B cell (primary cell): ENCODE measurements at regions not wholly inside any gene's neighbourhood (a gene's known extent, or its start where the extent isn't known, plus 50 kb on each side); places are given as distances from the start of the nearest gene placed in this dataset.

Experiments used
- ATAC-seq: fragments of 200-7000 bp; cut with Tn5 transposase; one replicate; pipeline ENCODE4 v1.10.0; 2021; ENCODE audit warnings: low read depth, mild to moderate bottlenecking, moderate number of reproducible peaks, moderate library complexity
- CTCF ChIA-PET: fragments of 350-600 bp; sonication (Branson Sonifier 250); formaldehyde crosslinking; loops from one replicate; lab custom pipeline; 2021; ENCODE audit warnings: antibody characterized with exemption, inconsistent platforms; lab: Charles Lee
- POLR2A ChIA-PET: fragments of 350-600 bp; sonication (Branson Sonifier 250); formaldehyde crosslinking; loops from one replicate; lab custom pipeline; 2021; ENCODE audit warnings: antibody characterized with exemption; lab: Charles Lee
- DNase-seq: peaks from one replicate; pipeline ENCODE4 v3.0.0; 2013
- H2AFZ ChIP-seq: 2 replicates; pipeline ENCODE4 v1.6.1; 2012; ENCODE audit warnings: mild to moderate bottlenecking, low read depth, low read length; ENCODE audit not compliant: insufficient read depth, poor library complexity, severe bottlenecking
- H3K27ac ChIP-seq, 2 donors: 1 replicate in 1 of 2; 2 replicates in 1 of 2; pipeline ENCODE4 v1.5.1; 2012 to 2013; ENCODE audit warnings: low read length in 2 of 2, mild to moderate bottlenecking in 2 of 2, moderate library complexity in 1 of 2
- H3K27me3 ChIP-seq, 4 experiments: fragments of 200-600 bp in 1 of 4; sonication (generic) in 1 of 4; replicated peaks in 1 of 4; 1 replicate in 2 of 4; 2 replicates in 2 of 4; pipeline versions ENCODE4 v1.6.1 to v1.7.0; 2013 to 2016; ENCODE audit warnings: low read length in 3 of 4, mild to moderate bottlenecking in 2 of 4, mixed read lengths in 1 of 4, moderate library complexity in 1 of 4; ENCODE audit not compliant: insufficient read depth in 4 of 4, control insufficient read depth in 3 of 4; ENCODE audit errors: control extremely low read depth in 1 of 4
- H3K36me3 ChIP-seq, 2 experiments: replicated peaks in 1 of 2; 1 replicate in 1 of 2; 2 replicates in 1 of 2; pipeline versions ENCODE4 v1.6.1 to v1.7.1; 2013; ENCODE audit warnings: low read length in 1 of 2; ENCODE audit not compliant: insufficient read depth in 2 of 2, control insufficient read depth in 1 of 2; ENCODE audit errors: control extremely low read depth in 1 of 2, extremely low read depth in 1 of 2
- H3K4me1 ChIP-seq, 2 donors: fragments of 200-600 bp in 1 of 2; sonication (generic) in 1 of 2; 1 replicate in 1 of 2; 2 replicates in 1 of 2; pipeline versions ENCODE4 v1.5.1 to v1.6.1; 2013 to 2017; ENCODE audit warnings: low read length in 2 of 2; ENCODE audit not compliant: control insufficient read depth in 2 of 2, insufficient read depth in 2 of 2
- H3K4me2 ChIP-seq: replicated peaks from 2 replicates; pipeline ENCODE3; 2012; ENCODE audit warnings: mild to moderate bottlenecking, low read depth, low read length; ENCODE audit not compliant: poor library complexity, severe bottlenecking
- H3K4me3 ChIP-seq, 5 experiments: fragments of 200-600 bp in 1 of 5; sonication (generic) in 1 of 5; 1 replicate in 3 of 5; 2 replicates in 2 of 5; pipeline versions ENCODE4 v1.5.1 to v1.7.0; 2011 to 2016; ENCODE audit warnings: low read length in 4 of 5, mild to moderate bottlenecking in 4 of 5, low read depth in 2 of 5, control low read depth in 1 of 5, moderate library complexity in 1 of 5; ENCODE audit not compliant: insufficient read depth in 1 of 5; ENCODE audit errors: control extremely low read depth in 1 of 5, extremely low read depth in 1 of 5
- H3K79me2 ChIP-seq: fragments of 200-600 bp; sonication (generic); one replicate; pipeline ENCODE4 v1.6.0; 2016; ENCODE audit warnings: low read length; ENCODE audit not compliant: control insufficient read depth, insufficient read depth
- H3K9ac ChIP-seq: fragments of 200-600 bp; sonication (generic); 2 replicates; pipeline ENCODE4 v1.6.1; 2017; ENCODE audit warnings: mild to moderate bottlenecking, low read length, moderate library complexity
- H3K9me3 ChIP-seq, 3 donors: one replicate each; pipeline versions ENCODE4 v1.6.1 to v1.7.1; 2013; ENCODE audit warnings: low read length in 2 of 3; ENCODE audit not compliant: control insufficient read depth in 2 of 3, insufficient read depth in 1 of 3; ENCODE audit errors: control extremely low read depth in 1 of 3
- H4K20me1 ChIP-seq: 2 replicates; pipeline ENCODE4 v1.6.0; 2012; ENCODE audit warnings: mild to moderate bottlenecking, low read length; ENCODE audit not compliant: insufficient read depth, control insufficient read depth, poor library complexity, severe bottlenecking
- H3K27ac Mint-ChIP-seq: one replicate; pipeline ENCODE4 v1.8.0; 2021; ENCODE audit warnings: mixed read lengths
- H3K27me3 Mint-ChIP-seq: one replicate; pipeline ENCODE4 v1.8.0; 2021; ENCODE audit warnings: mixed read lengths
- H3K4me1 Mint-ChIP-seq: one replicate; pipeline ENCODE4 v1.8.0; 2021; ENCODE audit warnings: mixed read lengths
- H3K4me3 Mint-ChIP-seq: one replicate; pipeline ENCODE4 v1.8.0; 2021; ENCODE audit warnings: mixed read lengths
- H3K9me3 Mint-ChIP-seq: one replicate; pipeline ENCODE4 v1.8.0; 2022; ENCODE audit warnings: mixed read lengths; ENCODE audit not compliant: insufficient read depth
- CTCF ChIP-seq: fragments of 200-600 bp; IDR thresholded peaks from one replicate; pipeline ENCODE4 v1.8.0; 2022; ENCODE audit warnings: antibody characterized with exemption, mild to moderate bottlenecking
- EZH2 ChIP-seq: IDR thresholded peaks from 2 replicates; pipeline ENCODE4 v1.6.1; 2012; ENCODE audit warnings: borderline replicate concordance, low read depth, mild to moderate bottlenecking, moderate library complexity, low read length; ENCODE audit not compliant: insufficient read depth, poor library complexity, severe bottlenecking
- WGBS: methylation state at CpG from one replicate; pipeline ENCODE4 v1.1.5; 2013; ENCODE audit warnings: missing lambda C conversion rate; ENCODE audit not compliant: insufficient coverage; 5-methylcytosine and 5-hydroxymethylcytosine counted together
- intact Hi-C: fragments of 100-400 bp; cut with micrococcal nuclease; formaldehyde crosslinking; loops from one replicate; pipeline ENCODE4 v1.10.0; 2022

- no peak for ATAC-seq
- H2AFZ ChIP-seq: no peak overlapping the region
- WGBS: no CpG with 5 or more reads among the region's 2 CpGs
- H3K4me1 ChIP-seq: no peaks in the 10 kb centered on the region
- peaks cover 0 to 4% (median 0%) of the 10 kb centered on the region in 4 experiments for H3K27me3 ChIP-seq
- no peak for DNase-seq
- no peaks in the 10 kb centered on the region for H3K9me3 Mint-ChIP-seq
- H4K20me1 ChIP-seq: no peaks in the 10 kb centered on the region
- no peak overlapping the region for H3K4me3 Mint-ChIP-seq
- no peaks in the 10 kb centered on the region for H3K4me1 Mint-ChIP-seq
- H3K27ac ChIP-seq: no peak overlapping the region
- TF ChIP-seq EZH2: no peak
- no peak for TF ChIP-seq CTCF
- no peak overlapping the region for H3K4me3 ChIP-seq
- ChIA-PET POLR2A (no interaction called here), CTCF (no interaction called here)
- H3K9me3 ChIP-seq: no peaks in the 10 kb centered on the region
- H3K27ac Mint-ChIP-seq: no peak overlapping the region
- H3K36me3 ChIP-seq: no peaks in the 10 kb centered on the region
- H3K27me3 Mint-ChIP-seq: no peaks in the 10 kb centered on the region
- H3K4me2 ChIP-seq: no peak overlapping the region
- no peak overlapping the region for H3K9ac ChIP-seq
- H3K79me2 ChIP-seq: no peaks in the 10 kb centered on the region
- intact Hi-C loops: no loop called here
These were observed 74.8 kb upstream of the EGFL6 start for GRCh38 chrX:13494562-13494961.

- Histone ChIP-seq H3K36me3 (no peaks in the 10 kb centered on the region), H3K9me3 (no peaks in the 10 kb centered on the region), H2AFZ (no peak overlapping the region), H3K9ac (no peak overlapping the region), H3K27me3 (peaks cover 0 to 4% (median 0%) of the 10 kb centered on the region in 4 experiments), H3K4me1 (no peaks in the 10 kb centered on the region), H4K20me1 (no peaks in the 10 kb centered on the region), H3K79me2 (no peaks in the 10 kb centered on the region), H3K4me2 (no peak overlapping the region), H3K4me3 (no peak overlapping the region), H3K27ac (no peak overlapping the region)
- ChIA-PET POLR2A (no interaction called here), CTCF (interaction anchor here (7.5 kb wide), 1 partner anchor 547 kb away, joined by 145 read pairs; no protein-coding TSS in a partner anchor)
- H3K4me3 Mint-ChIP-seq: no peak overlapping the region
- no peak for DNase-seq
- intact Hi-C loops: no loop called here
- ATAC-seq: no peak
- no peak overlapping the region for H3K27ac Mint-ChIP-seq
- no peaks in the 10 kb centered on the region for H3K9me3 Mint-ChIP-seq
- H3K4me1 Mint-ChIP-seq: no peaks in the 10 kb centered on the region
- 83% methylated on average over 1 of the region's 5 CpGs for WGBS
- H3K27me3 Mint-ChIP-seq: no peaks in the 10 kb centered on the region
- TF ChIP-seq EZH2 (no peak), CTCF (no peak)
These were observed 75.7 kb upstream of the EGFL6 start for GRCh38 chrX:13493659-13494058.
